Epithelial cell of prostate (primary cell): ENCODE measurements at regions not wholly inside any gene's neighbourhood (a gene's known extent, or its start where the extent isn't known, plus 50 kb on each side); places are given as distances from the start of the nearest gene placed in this dataset.

ENCODE experiments used
- DNase-seq: peaks from one replicate; pipeline ENCODE4 v3.0.0-alpha.2; 2011; ENCODE audit warnings: low read depth, low spot score
- H3K27ac ChIP-seq: fragments of 450-650 bp; 2 replicates; pipeline ENCODE4 v1.5.1; 2017; ENCODE audit warnings: mild to moderate bottlenecking

DNA sequence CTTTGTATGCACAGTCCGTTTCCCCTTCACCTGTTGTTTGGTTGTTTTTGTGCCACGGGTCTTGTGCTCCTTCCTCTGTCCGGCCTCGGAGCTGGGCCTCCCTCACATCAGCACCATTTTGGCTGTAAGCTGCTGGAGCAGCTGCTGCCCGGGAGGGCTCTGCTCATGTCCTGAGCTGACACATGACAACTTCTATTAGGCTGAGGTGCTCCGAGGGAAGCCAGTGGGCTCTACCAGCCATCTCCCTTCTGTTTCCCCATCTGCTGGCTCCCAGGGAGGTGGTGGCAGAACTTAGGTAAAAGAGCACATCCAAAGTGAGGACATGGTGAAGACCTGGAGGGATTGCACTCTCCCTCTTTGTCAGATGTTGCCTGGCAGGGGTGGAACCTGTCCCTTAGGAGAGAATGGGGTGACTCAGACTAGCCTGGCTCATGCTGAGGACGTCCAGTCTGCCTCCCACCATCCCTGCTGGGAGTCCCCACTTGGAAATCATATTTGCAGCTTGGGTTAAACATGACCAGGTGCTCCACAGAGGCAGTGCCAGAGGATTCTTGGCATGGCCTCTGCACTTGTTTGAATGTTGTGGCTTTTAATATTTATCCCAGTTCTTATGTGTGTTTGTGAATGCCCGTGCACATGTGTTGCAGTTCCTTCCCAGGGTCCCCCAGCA, 49.8 kb upstream of the TNP1 start:
- DNase-seq: no peak
- H3K27ac ChIP-seq: no peak overlapping the region
